Fibroblast of the aortic adventitia (primary cell): ENCODE measurements at regions not wholly inside any gene's neighbourhood (a gene's known extent, or its start where the extent isn't known, plus 50 kb on each side); places are given as distances from the start of the nearest gene placed in this dataset.

ENCODE experiments used
- DNase-seq: peaks from one replicate; pipeline ENCODE4 v3.0.0-alpha.2; 2010; ENCODE audit warnings: low read depth
- H3K4me3 ChIP-seq: 2 replicates; pipeline ENCODE4 v1.5.1; 2011; ENCODE audit warnings: low read depth, mild to moderate bottlenecking, control low read depth, low read length, moderate library complexity
- TF ChIP-seq, protein P1 (sequence below): IDR thresholded peaks from 2 replicates; pipeline ENCODE4 v1.5.1; 2011; ENCODE audit warnings: mild to moderate bottlenecking, low read length, control low read depth, inconsistent platforms; ENCODE audit not compliant: insufficient read depth

DNA sequence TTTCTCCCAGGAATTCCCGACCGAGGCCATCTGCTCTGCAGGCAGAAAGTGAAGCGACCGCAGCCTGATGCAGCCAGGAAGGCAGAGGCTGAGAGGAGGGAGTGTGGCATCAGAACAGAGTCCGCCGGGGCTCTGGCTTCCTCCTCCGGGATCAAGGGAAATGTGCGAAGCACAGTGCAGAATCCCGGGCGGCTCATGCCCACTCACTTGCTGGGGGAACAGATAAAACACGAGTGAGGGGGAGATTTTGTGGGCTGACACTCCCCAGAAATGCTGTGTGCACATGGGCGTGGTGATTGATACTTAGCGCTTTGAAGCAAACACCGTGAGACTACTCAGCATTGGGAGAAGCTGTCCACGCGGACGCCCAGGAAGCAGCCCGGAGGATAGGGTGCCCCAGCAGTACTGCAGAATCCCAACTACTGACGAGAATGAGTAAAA, 75.3 kb upstream of the POMP start:
- TF ChIP-seq, protein P1, sequence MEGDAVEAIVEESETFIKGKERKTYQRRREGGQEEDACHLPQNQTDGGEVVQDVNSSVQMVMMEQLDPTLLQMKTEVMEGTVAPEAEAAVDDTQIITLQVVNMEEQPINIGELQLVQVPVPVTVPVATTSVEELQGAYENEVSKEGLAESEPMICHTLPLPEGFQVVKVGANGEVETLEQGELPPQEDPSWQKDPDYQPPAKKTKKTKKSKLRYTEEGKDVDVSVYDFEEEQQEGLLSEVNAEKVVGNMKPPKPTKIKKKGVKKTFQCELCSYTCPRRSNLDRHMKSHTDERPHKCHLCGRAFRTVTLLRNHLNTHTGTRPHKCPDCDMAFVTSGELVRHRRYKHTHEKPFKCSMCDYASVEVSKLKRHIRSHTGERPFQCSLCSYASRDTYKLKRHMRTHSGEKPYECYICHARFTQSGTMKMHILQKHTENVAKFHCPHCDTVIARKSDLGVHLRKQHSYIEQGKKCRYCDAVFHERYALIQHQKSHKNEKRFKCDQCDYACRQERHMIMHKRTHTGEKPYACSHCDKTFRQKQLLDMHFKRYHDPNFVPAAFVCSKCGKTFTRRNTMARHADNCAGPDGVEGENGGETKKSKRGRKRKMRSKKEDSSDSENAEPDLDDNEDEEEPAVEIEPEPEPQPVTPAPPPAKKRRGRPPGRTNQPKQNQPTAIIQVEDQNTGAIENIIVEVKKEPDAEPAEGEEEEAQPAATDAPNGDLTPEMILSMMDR: no peak
- DNase-seq: no peak
- no peak overlapping the region for H3K4me3 ChIP-seq

DNA sequence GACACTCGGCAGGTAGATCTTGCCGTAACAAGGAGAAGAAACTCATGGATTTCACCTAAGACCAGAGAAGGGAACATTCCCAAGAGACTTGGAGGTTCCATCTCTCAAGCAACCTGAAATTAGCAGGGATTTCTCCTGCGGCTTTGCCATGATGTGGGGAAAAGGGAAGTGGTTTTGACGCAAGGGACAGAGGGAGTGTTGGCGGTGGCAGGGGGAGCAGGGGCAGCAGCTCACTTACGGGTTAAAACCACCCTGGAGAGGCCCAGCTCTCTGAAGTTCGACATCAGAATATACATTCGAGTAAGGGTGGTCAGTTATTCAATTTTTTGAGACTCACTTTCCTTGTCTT, 76.1 kb upstream of the POMP start:
- TF ChIP-seq, protein P1: no peak
- DNase-seq: no peak
- no peak overlapping the region for H3K4me3 ChIP-seq

DNA sequence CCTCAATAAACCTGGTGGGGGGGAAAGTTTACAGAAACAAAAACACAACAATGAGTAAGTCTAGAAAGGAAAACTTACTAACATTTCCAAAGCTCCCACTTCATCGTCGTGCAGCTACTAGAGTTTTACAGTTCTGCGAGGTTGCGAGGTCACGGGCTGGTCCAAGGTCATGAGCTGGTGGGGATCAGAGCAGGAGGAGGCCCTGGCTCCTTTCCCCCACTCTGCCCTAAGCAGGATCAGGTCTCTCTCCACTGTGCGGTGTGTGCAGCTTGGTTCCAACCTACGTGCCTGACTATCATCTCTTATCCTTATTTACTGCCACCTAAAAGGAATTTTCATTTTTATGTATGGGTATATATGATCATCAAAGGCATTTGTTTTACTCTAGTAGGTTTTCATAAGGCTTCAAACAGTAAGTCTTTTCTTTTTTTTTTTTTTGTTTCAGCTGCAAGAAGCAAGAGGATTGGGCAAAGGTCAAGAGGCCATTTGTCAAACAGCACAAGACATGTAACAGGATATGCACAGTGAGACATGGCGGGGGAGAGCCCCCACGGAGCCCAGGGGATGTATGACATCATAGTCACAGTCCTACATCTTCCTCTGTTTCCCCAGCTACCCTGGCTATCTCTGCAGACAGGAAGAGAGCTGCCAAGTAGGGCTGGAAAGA, 76.6 kb upstream of the POMP start:
- TF ChIP-seq, protein P1: no peak
- H3K4me3 ChIP-seq: no peak overlapping the region
- DNase-seq: no peak

DNA sequence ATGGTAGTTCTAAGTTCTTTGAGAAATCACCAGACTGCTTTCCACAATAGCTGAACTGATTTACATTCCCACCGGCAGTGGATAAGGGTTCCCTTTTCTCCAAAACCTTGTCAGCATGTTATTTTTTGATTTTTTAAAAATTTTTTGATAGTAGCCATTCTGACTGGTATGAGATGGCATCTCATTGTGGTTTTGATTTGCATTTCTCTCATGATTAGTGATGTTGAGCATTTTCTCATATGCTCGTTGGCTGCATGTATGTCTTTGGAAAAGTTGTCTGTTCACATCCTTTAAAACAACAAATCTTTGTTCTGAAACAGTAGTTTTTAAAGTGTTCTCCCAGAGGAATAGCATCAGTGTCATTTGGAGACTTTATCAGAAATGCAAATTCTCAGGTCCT, 77.5 kb upstream of the POMP start:
- DNase-seq: no peak
- TF ChIP-seq, protein P1: no peak

DNA sequence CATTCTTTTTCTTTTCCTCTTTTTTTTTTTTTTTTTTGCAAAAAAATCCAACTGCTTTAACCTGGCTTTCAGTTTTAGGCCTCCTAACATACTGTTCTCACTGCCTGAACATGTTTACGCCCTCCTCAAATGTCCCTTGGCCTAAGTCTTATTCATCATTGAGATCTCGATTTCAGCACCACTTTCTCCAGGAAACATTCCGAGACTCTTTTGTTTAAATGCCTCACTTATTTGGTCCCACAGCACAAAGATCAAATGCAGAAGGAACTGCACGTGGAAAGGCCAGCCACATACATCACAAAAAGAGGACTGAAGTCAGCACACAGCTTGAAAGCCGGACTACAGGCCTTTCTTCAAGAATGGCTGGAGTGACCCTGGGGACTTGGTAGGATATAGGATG, 79.2 kb upstream of the POMP start:
- TF ChIP-seq, protein P1: no peak
- H3K4me3 ChIP-seq: no peak overlapping the region
- DNase-seq: no peak

More for the DNA sequence above, 77.5 kb upstream of the POMP start:
- H3K4me3 ChIP-seq: no peak overlapping the region

DNA sequence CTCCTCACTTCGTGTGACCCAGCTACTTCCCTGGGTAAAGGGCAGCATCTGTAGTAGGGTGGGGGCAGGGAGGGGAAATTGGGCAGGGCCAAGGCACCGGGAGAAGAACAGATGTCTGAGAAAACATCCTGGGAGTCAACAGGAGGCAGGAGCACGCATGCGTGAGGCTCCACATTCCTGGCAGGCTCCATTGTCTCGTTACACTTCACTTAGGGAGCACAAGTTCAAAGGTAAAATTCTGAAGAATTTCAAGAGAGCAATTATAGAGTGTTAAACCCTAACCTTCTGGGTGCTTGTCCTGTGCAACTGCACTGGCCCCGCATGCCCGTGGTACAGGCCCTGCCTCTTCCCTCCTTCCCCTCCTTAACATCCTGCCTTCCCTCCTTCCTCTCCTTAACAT, 79.6 kb upstream of the POMP start:
- TF ChIP-seq, protein P1: no peak
- no peak overlapping the region for H3K4me3 ChIP-seq

DNA sequence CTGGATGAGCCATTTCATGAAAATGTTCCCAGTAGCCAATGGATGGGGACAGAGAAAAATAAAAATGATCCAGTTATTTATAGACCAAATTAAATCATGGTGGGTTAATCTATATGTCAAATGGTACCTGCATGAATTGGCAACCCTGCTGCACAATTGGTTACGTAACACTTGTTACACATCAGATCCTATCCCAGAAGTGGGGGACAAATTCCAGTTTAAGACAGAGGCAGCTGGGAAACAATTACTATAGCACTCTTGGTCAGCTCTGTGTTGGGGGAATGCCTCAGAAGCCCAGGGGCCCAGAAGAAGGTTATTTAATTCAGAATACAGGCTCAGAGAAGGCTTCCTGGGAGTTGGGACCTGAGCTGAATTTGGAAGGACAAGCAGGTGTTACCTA, 81.1 kb upstream of the FLT1 start:
- no peak overlapping the region for H3K4me3 ChIP-seq
- TF ChIP-seq, protein P1: no peak
- DNase-seq: no peak

More for the DNA sequence above, 79.6 kb upstream of the POMP start:
- DNase-seq: no peak
